Activated T-cell treated with anti-CD3 and anti-CD28 coated beads, Interleukin-2, amount 50 U/mL, for 4 hours (primary cell): ENCODE measurements at regions not wholly inside any gene's neighbourhood (a gene's known extent, or its start where the extent isn't known, plus 50 kb on each side); places are given as distances from the start of the nearest gene placed in this dataset.
A peak's percentile ranks its signal among the peaks of the same experiment; 100 is the strongest.

Source experiments
- ATAC-seq, 2 donors: fragments of 200-7000 bp; cut with Tn5 transposase; one replicate each; pipeline ENCODE4 v1.10.0; 2021
- DNase-seq: peaks from one replicate; pipeline ENCODE4 v3.0.0-alpha.2; 2020
- H3K27me3 Mint-ChIP-seq: one replicate; pipeline ENCODE4 v1.8.0; 2021; ENCODE audit warnings: low read depth, mixed read lengths
- H3K36me3 Mint-ChIP-seq: one replicate; pipeline ENCODE4 v1.8.0; 2022; ENCODE audit warnings: mixed read lengths; ENCODE audit not compliant: insufficient read depth
- H3K4me1 Mint-ChIP-seq: one replicate; pipeline ENCODE4 v1.8.0; 2021; ENCODE audit warnings: low read depth, mixed read lengths
- H3K4me3 Mint-ChIP-seq: one replicate; pipeline ENCODE4 v1.8.0; 2021; ENCODE audit warnings: mild to moderate bottlenecking, moderate library complexity, mixed read lengths
- H3K9me3 Mint-ChIP-seq: one replicate; pipeline ENCODE4 v1.8.0; 2021; ENCODE audit warnings: mixed read lengths

GRCh38 chr10:98332623-98333269, 64.8 kb upstream of the LOXL4 start:
- Mint-ChIP-seq H3K4me3 (no peak overlapping the region), H3K4me1 (no peaks in the 10 kb centered on the region), H3K36me3 (no peaks in the 10 kb centered on the region), H3K9me3 (no peaks in the 10 kb centered on the region), H3K27me3 (peaks cover 9% of the 10 kb centered on the region)
- ATAC-seq (no peak), DNase-seq (no peak)

- H3K4me1 Mint-ChIP-seq: no peaks in the 10 kb centered on the region
- no peak overlapping the region for H3K4me3 Mint-ChIP-seq
- H3K36me3 Mint-ChIP-seq: no peaks in the 10 kb centered on the region
- peaks cover 9% of the 10 kb centered on the region for H3K27me3 Mint-ChIP-seq
- no peak for ATAC-seq
- no peaks in the 10 kb centered on the region for H3K9me3 Mint-ChIP-seq
- DNase-seq: no peak
Measured at GRCh38 chr10:98331885-98332284, 63.9 kb upstream of the LOXL4 start.

- ATAC-seq (no peak), DNase-seq (no peak)
- H3K4me3 Mint-ChIP-seq: no peak overlapping the region
- peaks cover 13% of the 10 kb centered on the region for H3K27me3 Mint-ChIP-seq
- H3K36me3 Mint-ChIP-seq: no peaks in the 10 kb centered on the region
- H3K9me3 Mint-ChIP-seq: no peaks in the 10 kb centered on the region
- no peaks in the 10 kb centered on the region for H3K4me1 Mint-ChIP-seq
Measured at GRCh38 chr10:98330987-98331386, 63.0 kb upstream of the LOXL4 start.

GRCh38 chr10:98328640-98329039, 60.6 kb upstream of the LOXL4 start:
- no peaks in the 10 kb centered on the region for H3K9me3 Mint-ChIP-seq
- H3K4me1 Mint-ChIP-seq: no peaks in the 10 kb centered on the region
- no peak for ATAC-seq
- no peak for DNase-seq
- H3K36me3 Mint-ChIP-seq: no peaks in the 10 kb centered on the region
- peaks cover 10% of the 10 kb centered on the region for H3K27me3 Mint-ChIP-seq
- no peak overlapping the region for H3K4me3 Mint-ChIP-seq

GRCh38 chr10:98328163-98328562, 60.2 kb upstream of the LOXL4 start:
- H3K9me3 Mint-ChIP-seq: no peaks in the 10 kb centered on the region
- no peaks in the 10 kb centered on the region for H3K36me3 Mint-ChIP-seq
- peaks cover 8% of the 10 kb centered on the region for H3K27me3 Mint-ChIP-seq
- no peak for ATAC-seq
- no peaks in the 10 kb centered on the region for H3K4me1 Mint-ChIP-seq
- no peak for DNase-seq
- no peak overlapping the region for H3K4me3 Mint-ChIP-seq

- no peaks in the 10 kb centered on the region for H3K36me3 Mint-ChIP-seq
- H3K4me1 Mint-ChIP-seq: no peaks in the 10 kb centered on the region
- DNase-seq (no peak), ATAC-seq (no peak)
- no peak overlapping the region for H3K4me3 Mint-ChIP-seq
- no peaks in the 10 kb centered on the region for H3K9me3 Mint-ChIP-seq
- H3K27me3 Mint-ChIP-seq: peaks cover 5% of the 10 kb centered on the region
Measured at GRCh38 chr10:98326621-98327027, 58.6 kb upstream of the LOXL4 start.

- H3K27me3 Mint-ChIP-seq: peaks cover 4% of the 10 kb centered on the region
- no peaks in the 10 kb centered on the region for H3K36me3 Mint-ChIP-seq
- no peak overlapping the region for H3K4me3 Mint-ChIP-seq
- peak in 1 of 2 donors; percentile 34 for ATAC-seq
- no peak for DNase-seq
- no peaks in the 10 kb centered on the region for H3K9me3 Mint-ChIP-seq
- no peaks in the 10 kb centered on the region for H3K4me1 Mint-ChIP-seq
Measured at GRCh38 chr10:98323221-98324164, 55.5 kb upstream of the LOXL4 start.

GRCh38 chr10:98321186-98321780, 53.3 kb upstream of the LOXL4 start:
- Mint-ChIP-seq H3K36me3 (no peaks in the 10 kb centered on the region), H3K4me3 (no peak overlapping the region), H3K4me1 (peaks cover 2% of the 10 kb centered on the region), H3K27me3 (no peaks in the 10 kb centered on the region), H3K9me3 (no peaks in the 10 kb centered on the region)
- DNase-seq (no peak), ATAC-seq (no peak)

- ATAC-seq (no peak), DNase-seq (no peak)
- H3K4me1 Mint-ChIP-seq: peaks cover 2% of the 10 kb centered on the region
- H3K9me3 Mint-ChIP-seq: no peaks in the 10 kb centered on the region
- no peaks in the 10 kb centered on the region for H3K27me3 Mint-ChIP-seq
- H3K4me3 Mint-ChIP-seq: no peak overlapping the region
- no peaks in the 10 kb centered on the region for H3K36me3 Mint-ChIP-seq
Measured at GRCh38 chr10:98320486-98321185, 52.6 kb upstream of the LOXL4 start.

GRCh38 chr10:98318861-98319260, 50.9 kb upstream of the LOXL4 start:
- Mint-ChIP-seq H3K36me3 (no peaks in the 10 kb centered on the region), H3K27me3 (peaks cover 4% of the 10 kb centered on the region), H3K4me1 (peaks cover 2% of the 10 kb centered on the region), H3K4me3 (no peak overlapping the region), H3K9me3 (no peaks in the 10 kb centered on the region)
- ATAC-seq: no peak
- DNase-seq: no peak
